Neural progenitor cell (in vitro differentiated cells): ENCODE measurements at regions not wholly inside any gene's neighbourhood (a gene's known extent, or its start where the extent isn't known, plus 50 kb on each side); places are given as distances from the start of the nearest gene placed in this dataset.

Experiments used
- EZH2 ChIP-seq: fragments of 200-600 bp; sonication (generic); IDR thresholded peaks from 2 replicates; pipeline ENCODE4 v1.6.1; 2017; ENCODE audit warnings: antibody characterized with exemption, mild to moderate bottlenecking, moderate library complexity
- EZH2phosphoT487 ChIP-seq: fragments of 200-600 bp; sonication (generic); IDR thresholded peaks from 2 replicates; pipeline ENCODE4 v1.6.1; 2017; ENCODE audit warnings: antibody characterized with exemption
- TF ChIP-seq, protein P1 (sequence below): fragments of 200-600 bp; sonication (generic); IDR thresholded peaks from 2 replicates; pipeline ENCODE4 v1.5.1; 2017; ENCODE audit warnings: antibody characterized with exemption, mild to moderate bottlenecking

DNA sequence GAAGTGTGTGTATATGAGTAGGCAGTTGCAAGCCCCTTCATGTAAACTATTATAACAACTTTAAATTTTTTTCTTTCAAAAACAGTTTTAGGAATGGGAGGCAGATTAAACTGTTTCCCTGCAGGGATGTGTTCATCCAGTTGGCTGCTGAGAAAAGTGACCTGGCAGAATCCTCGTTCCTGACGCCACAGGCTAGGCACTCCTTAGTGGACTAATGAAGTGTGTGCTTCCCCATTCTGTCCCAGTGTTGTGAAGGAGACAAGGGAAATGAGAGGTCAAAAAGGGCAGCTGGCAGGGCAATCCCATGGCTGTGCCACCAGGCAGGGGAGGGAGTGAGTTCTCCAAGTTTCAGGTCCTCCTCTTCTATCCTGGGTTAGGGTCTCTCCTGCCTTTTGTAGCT, 59.8 kb downstream of the FOXD1 start:
- TF ChIP-seq EZH2 = no peak
- TF ChIP-seq, protein P1, sequence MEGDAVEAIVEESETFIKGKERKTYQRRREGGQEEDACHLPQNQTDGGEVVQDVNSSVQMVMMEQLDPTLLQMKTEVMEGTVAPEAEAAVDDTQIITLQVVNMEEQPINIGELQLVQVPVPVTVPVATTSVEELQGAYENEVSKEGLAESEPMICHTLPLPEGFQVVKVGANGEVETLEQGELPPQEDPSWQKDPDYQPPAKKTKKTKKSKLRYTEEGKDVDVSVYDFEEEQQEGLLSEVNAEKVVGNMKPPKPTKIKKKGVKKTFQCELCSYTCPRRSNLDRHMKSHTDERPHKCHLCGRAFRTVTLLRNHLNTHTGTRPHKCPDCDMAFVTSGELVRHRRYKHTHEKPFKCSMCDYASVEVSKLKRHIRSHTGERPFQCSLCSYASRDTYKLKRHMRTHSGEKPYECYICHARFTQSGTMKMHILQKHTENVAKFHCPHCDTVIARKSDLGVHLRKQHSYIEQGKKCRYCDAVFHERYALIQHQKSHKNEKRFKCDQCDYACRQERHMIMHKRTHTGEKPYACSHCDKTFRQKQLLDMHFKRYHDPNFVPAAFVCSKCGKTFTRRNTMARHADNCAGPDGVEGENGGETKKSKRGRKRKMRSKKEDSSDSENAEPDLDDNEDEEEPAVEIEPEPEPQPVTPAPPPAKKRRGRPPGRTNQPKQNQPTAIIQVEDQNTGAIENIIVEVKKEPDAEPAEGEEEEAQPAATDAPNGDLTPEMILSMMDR = no peak
- no peak for TF ChIP-seq EZH2phosphoT487
